DND-41 (cell line): ENCODE measurements at regions not wholly inside any gene's neighbourhood (a gene's known extent, or its start where the extent isn't known, plus 50 kb on each side); places are given as distances from the start of the nearest gene placed in this dataset.

Source experiments
- ATAC-seq: fragments of 200-7000 bp; cut with Tn5 transposase; 3 replicates; pipeline ENCODE4 v1.9.1; 2021; ENCODE audit warnings: low read depth; ENCODE audit not compliant: insufficient read depth
- DNase-seq: peaks from one replicate; pipeline ENCODE4 v3.0.0-alpha.2; 2020
- H2AFZ ChIP-seq: 2 replicates; pipeline ENCODE4 v1.6.0; 2012; ENCODE audit warnings: low read depth, low read length
- H3K27ac ChIP-seq: 2 replicates; pipeline ENCODE4 v1.5.1; 2012; ENCODE audit warnings: low read length, inconsistent platforms
- H3K27me3 ChIP-seq: fragments of 200-600 bp; sonication (generic); 2 replicates; pipeline ENCODE4 v1.6.0; 2012; ENCODE audit warnings: low read length, mild to moderate bottlenecking, inconsistent platforms; ENCODE audit not compliant: insufficient read depth, poor library complexity
- H3K36me3 ChIP-seq: 2 replicates; pipeline ENCODE4 v1.5.1; 2012; ENCODE audit warnings: low read length, inconsistent platforms; ENCODE audit not compliant: insufficient read depth
- H3K4me1 ChIP-seq: 2 replicates; pipeline ENCODE4 v1.5.1; 2012; ENCODE audit warnings: mild to moderate bottlenecking, low read length; ENCODE audit not compliant: insufficient read depth
- H3K4me2 ChIP-seq: 2 replicates; pipeline ENCODE4 v1.6.0; 2012; ENCODE audit warnings: mild to moderate bottlenecking, moderate library complexity, low read length, inconsistent platforms; ENCODE audit not compliant: insufficient read depth
- H3K4me3 ChIP-seq, 2 experiments: fragments of 200-600 bp in 1 of 2; shearing (Covaris generic) in 1 of 2; 2 replicates each; pipeline ENCODE4 v1.5.1; 2012 to 2016; ENCODE audit warnings: inconsistent platforms in 2 of 2, low read length in 2 of 2, mild to moderate bottlenecking in 2 of 2, low read depth in 1 of 2, moderate library complexity in 1 of 2
- H3K79me2 ChIP-seq: 2 replicates; pipeline ENCODE4 v1.6.0; 2012; ENCODE audit warnings: low read length, inconsistent platforms; ENCODE audit not compliant: insufficient read depth
- H3K9ac ChIP-seq: 2 replicates; pipeline ENCODE4 v1.6.0; 2012; ENCODE audit warnings: low read depth, mild to moderate bottlenecking, inconsistent platforms, low read length, moderate library complexity
- H3K9me3 ChIP-seq: 2 replicates; pipeline ENCODE4 v1.5.1; 2012; ENCODE audit warnings: low read length, moderate library complexity, mild to moderate bottlenecking, inconsistent platforms; ENCODE audit not compliant: insufficient read depth, severe bottlenecking
- H4K20me1 ChIP-seq: 2 replicates; pipeline ENCODE4 v1.6.0; 2012; ENCODE audit warnings: low read length; ENCODE audit not compliant: insufficient read depth
- CTCF ChIP-seq: IDR thresholded peaks from 2 replicates; pipeline ENCODE4 v1.5.1; 2012; ENCODE audit warnings: borderline replicate concordance, low read length, moderate library complexity, mild to moderate bottlenecking; ENCODE audit not compliant: poor library complexity, severe bottlenecking; ENCODE audit errors: extremely low read depth
- EZH2 ChIP-seq: IDR thresholded peaks from 3 replicates; pipeline ENCODE4 v1.6.1; 2012; ENCODE audit warnings: borderline replicate concordance, low read depth, mild to moderate bottlenecking, moderate library complexity, low read length, inconsistent platforms; ENCODE audit not compliant: severe bottlenecking

DNA sequence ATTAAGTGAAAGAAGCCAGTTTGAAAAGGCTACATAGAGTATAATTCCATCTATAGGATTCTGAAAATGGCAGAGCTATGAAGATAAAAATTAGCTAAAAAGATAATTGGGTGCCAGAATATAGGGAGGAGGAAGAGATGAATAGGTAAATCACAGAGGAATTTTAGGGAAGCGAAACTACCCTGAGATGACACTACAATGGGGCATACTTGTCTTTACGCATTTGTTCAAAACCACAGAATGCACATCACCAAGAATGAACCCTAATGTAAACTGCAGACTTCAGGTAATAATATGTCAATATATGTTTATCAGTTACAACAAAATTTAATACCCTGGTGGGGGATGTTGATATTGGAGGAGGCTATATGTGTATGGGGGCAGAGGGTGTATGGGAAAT lies 1342.9 kb downstream of the ADGRL3 start:
- no peaks in the 10 kb centered on the region for H3K36me3 ChIP-seq
- H3K4me3 ChIP-seq = no peak overlapping the region
- ATAC-seq (no peak), DNase-seq (no peak)
- H4K20me1 ChIP-seq = no peaks in the 10 kb centered on the region
- H3K9ac ChIP-seq = no peak overlapping the region
- H3K4me1 ChIP-seq = no peaks in the 10 kb centered on the region
- TF ChIP-seq CTCF (no peak), EZH2 (no peak)
- no peaks in the 10 kb centered on the region for H3K9me3 ChIP-seq
- H3K27me3 ChIP-seq = no peaks in the 10 kb centered on the region
- H2AFZ ChIP-seq = no peak overlapping the region
- H3K4me2 ChIP-seq = no peak overlapping the region
- no peaks in the 10 kb centered on the region for H3K79me2 ChIP-seq
- no peak overlapping the region for H3K27ac ChIP-seq

DNA sequence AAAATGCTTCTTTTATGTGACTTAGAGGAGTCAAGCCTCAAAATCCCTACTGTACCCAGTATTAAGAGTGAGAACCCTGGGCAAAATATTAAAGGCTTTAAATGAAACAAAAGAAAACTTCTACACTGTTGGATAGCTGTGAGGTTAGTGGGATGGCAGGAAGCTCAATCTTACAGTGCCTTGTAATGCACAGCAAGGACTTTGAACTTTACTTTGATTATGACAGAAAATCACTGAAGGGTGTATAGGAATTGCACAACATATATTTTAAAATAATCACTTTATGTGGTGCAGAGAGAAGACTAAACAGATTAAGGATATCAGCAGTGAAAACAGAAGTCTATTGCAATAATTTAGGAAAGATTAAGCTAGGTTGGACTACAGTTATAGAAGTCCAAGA lies 1333.4 kb downstream of the ADGRL3 start:
- Histone ChIP-seq H3K4me1 (no peaks in the 10 kb centered on the region), H4K20me1 (no peaks in the 10 kb centered on the region), H3K27ac (no peak overlapping the region), H3K27me3 (no peaks in the 10 kb centered on the region), H3K4me3 (no peak overlapping the region), H3K79me2 (no peaks in the 10 kb centered on the region), H3K4me2 (no peak overlapping the region), H3K9ac (no peak overlapping the region), H3K36me3 (no peaks in the 10 kb centered on the region), H3K9me3 (no peaks in the 10 kb centered on the region), H2AFZ (no peak overlapping the region)
- TF ChIP-seq CTCF (no peak), EZH2 (no peak)
- ATAC-seq (no peak), DNase-seq (no peak)

- Histone ChIP-seq H2AFZ (no peak overlapping the region), H3K27me3 (no peaks in the 10 kb centered on the region), H3K79me2 (no peaks in the 10 kb centered on the region), H3K4me1 (no peaks in the 10 kb centered on the region), H3K4me2 (no peak overlapping the region), H3K36me3 (no peaks in the 10 kb centered on the region), H4K20me1 (no peaks in the 10 kb centered on the region), H3K9ac (no peak overlapping the region), H3K4me3 (no peak overlapping the region), H3K9me3 (no peaks in the 10 kb centered on the region), H3K27ac (no peak overlapping the region)
- DNase-seq = no peak
- no peak for ATAC-seq
- TF ChIP-seq CTCF (no peak), EZH2 (no peak)
Measured at GRCh38 chr4:62531731-62532130, 1331.6 kb downstream of the ADGRL3 start.

DNA sequence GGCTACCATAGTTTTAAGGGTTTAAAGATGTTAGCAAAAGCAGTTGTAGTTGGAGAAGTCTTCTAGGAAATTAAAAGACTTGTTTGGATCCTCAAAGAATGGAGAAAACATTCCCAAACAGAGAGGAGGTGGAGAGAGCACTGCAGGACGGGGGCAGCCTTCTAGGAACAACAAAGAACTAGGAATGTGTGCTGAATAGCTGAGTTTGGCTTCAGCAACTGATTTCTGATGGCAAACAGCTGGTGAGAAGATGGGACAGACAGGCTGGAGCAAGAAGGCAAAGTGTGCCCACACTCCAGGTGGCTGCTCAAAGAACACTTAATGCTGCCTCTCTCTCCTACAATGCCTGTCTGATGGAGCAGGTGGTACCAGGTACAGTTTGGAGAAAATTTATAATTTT lies 1331.1 kb downstream of the ADGRL3 start:
- Histone ChIP-seq H3K4me3 (no peak overlapping the region), H4K20me1 (no peaks in the 10 kb centered on the region), H3K9me3 (no peaks in the 10 kb centered on the region), H3K9ac (no peak overlapping the region), H3K4me1 (no peaks in the 10 kb centered on the region), H3K36me3 (no peaks in the 10 kb centered on the region), H3K27ac (no peak overlapping the region), H3K27me3 (no peaks in the 10 kb centered on the region), H3K79me2 (no peaks in the 10 kb centered on the region), H3K4me2 (no peak overlapping the region), H2AFZ (no peak overlapping the region)
- ATAC-seq (no peak), DNase-seq (no peak)
- TF ChIP-seq EZH2 = no peak
- no peak for TF ChIP-seq CTCF
